SK-N-MC (cell line): ENCODE measurements at regions not wholly inside any gene's neighbourhood (a gene's known extent, or its start where the extent isn't known, plus 50 kb on each side); places are given as distances from the start of the nearest gene placed in this dataset.

Experiments used
- DNase-seq: peaks from one replicate; pipeline ENCODE4 v3.0.0-alpha.2; 2011; ENCODE audit warnings: low read depth, low spot score
- H3K27ac ChIP-seq: fragments of 200-600 bp; sonication (generic); 2 replicates; pipeline ENCODE4 v1.5.1; 2016; ENCODE audit warnings: mixed run types
- H3K36me3 ChIP-seq: fragments of 200-600 bp; sonication (generic); 2 replicates; pipeline ENCODE4 v1.6.1; 2017; ENCODE audit warnings: antibody characterized with exemption, low read length, mixed read lengths; ENCODE audit not compliant: insufficient read depth
- H3K4me3 ChIP-seq: fragments of 200-600 bp; sonication (generic); 2 replicates; pipeline ENCODE4 v1.5.1; 2016
- H3K9ac ChIP-seq: fragments of 200-600 bp; sonication (generic); 2 replicates; pipeline ENCODE4 v1.8.0; 2017; ENCODE audit warnings: mixed run types, mixed read lengths; ENCODE audit not compliant: insufficient read length
- H3K9me3 ChIP-seq: fragments of 200-600 bp; sonication (generic); 2 replicates; pipeline ENCODE4 v1.6.1; 2017; ENCODE audit warnings: low read depth, mild to moderate bottlenecking, antibody characterized with exemption, low read length, moderate library complexity, mixed read lengths
- EZH2 ChIP-seq: fragments of 200-600 bp; sonication (generic); IDR thresholded peaks from one replicate; pipeline ENCODE4 v1.6.1; 2017; ENCODE audit warnings: antibody characterized with exemption
- FOXP2 ChIP-seq: optimal IDR thresholded peaks from 2 replicates; pipeline ENCODE3; 2011; ENCODE audit warnings: mild to moderate bottlenecking, moderate library complexity; ENCODE audit not compliant: insufficient read depth; ENCODE audit errors: extremely low read length, control extremely low read depth
- POLR2AphosphoS5 ChIP-seq: IDR thresholded peaks from 2 replicates; pipeline ENCODE4 v1.6.1; 2012; ENCODE audit warnings: mild to moderate bottlenecking, low read depth, low read length, borderline replicate concordance

- Histone ChIP-seq H3K36me3 (no peaks in the 10 kb centered on the region), H3K9ac (no peak overlapping the region), H3K4me3 (no peak overlapping the region), H3K27ac (no peak overlapping the region), H3K9me3 (no peaks in the 10 kb centered on the region)
- TF ChIP-seq EZH2: no peak
- TF ChIP-seq FOXP2: no peak
- no peak for TF ChIP-seq POLR2AphosphoS5
- no peak for DNase-seq
Observed at GRCh38 chr4:15158406-15159091, 156.3 kb downstream of the CPEB2 start.

- H3K9ac ChIP-seq: no peak overlapping the region
- TF ChIP-seq POLR2AphosphoS5 (no peak), EZH2 (no peak), FOXP2 (no peak)
- H3K4me3 ChIP-seq: no peak overlapping the region
- H3K27ac ChIP-seq: no peak overlapping the region
- DNase-seq: no peak
- no peaks in the 10 kb centered on the region for H3K36me3 ChIP-seq
- H3K9me3 ChIP-seq: no peaks in the 10 kb centered on the region
Observed at GRCh38 chr4:15159477-15160019, 157.3 kb downstream of the CPEB2 start.

DNA sequence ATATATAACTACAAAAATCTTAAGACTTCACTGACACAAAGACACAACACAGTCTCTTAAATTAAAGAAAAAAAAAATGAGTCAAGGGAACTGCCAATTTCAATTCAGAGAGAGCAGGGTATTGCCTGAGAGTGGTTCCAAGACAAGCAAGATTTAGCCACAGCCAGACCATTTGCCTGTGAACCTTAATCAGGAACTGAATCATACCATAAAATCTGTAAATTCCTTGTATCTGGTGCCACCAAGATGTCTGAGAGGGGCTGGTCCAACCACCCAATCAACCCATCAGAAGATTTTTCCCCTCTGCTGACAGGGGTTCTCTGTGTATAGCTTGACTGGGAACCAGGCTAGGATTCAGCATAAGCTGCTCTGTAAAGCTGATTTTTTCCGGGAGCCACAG is 159.2 kb downstream of the CPEB2 start:
- peak overlapping the region; percentile 66 for H3K9ac ChIP-seq
- no peaks in the 10 kb centered on the region for H3K9me3 ChIP-seq
- H3K4me3 ChIP-seq: no peak overlapping the region
- no peaks in the 10 kb centered on the region for H3K36me3 ChIP-seq
- peak overlapping the region; percentile 89 for H3K27ac ChIP-seq
- no peak for TF ChIP-seq POLR2AphosphoS5
- TF ChIP-seq EZH2: no peak
- no peak for TF ChIP-seq FOXP2
- DNase-seq: no peak

GRCh38 chr4:15162046-15162445 is 159.8 kb downstream of the CPEB2 start:
- TF ChIP-seq POLR2AphosphoS5 (no peak), EZH2 (no peak), FOXP2 (no peak)
- H3K27ac ChIP-seq: peak overlapping the region; percentile 89
- H3K9ac ChIP-seq: peak overlapping the region; percentile 66

GRCh38 chr4:15162465-15163283 is 160.4 kb downstream of the CPEB2 start:
- H3K27ac ChIP-seq: peak overlapping the region; percentile 89
- H3K4me3 ChIP-seq: no peak overlapping the region
- no peaks in the 10 kb centered on the region for H3K9me3 ChIP-seq
- no peaks in the 10 kb centered on the region for H3K36me3 ChIP-seq
- no peak for DNase-seq
- H3K9ac ChIP-seq: peak overlapping the region; percentile 66
- no peak for TF ChIP-seq POLR2AphosphoS5
- TF ChIP-seq EZH2: no peak
- no peak for TF ChIP-seq FOXP2

More at GRCh38 chr4:15162046-15162445, 159.8 kb downstream of the CPEB2 start:
- Histone ChIP-seq H3K9me3 (no peaks in the 10 kb centered on the region), H3K4me3 (no peak overlapping the region), H3K36me3 (no peaks in the 10 kb centered on the region)
- DNase-seq: no peak

DNA sequence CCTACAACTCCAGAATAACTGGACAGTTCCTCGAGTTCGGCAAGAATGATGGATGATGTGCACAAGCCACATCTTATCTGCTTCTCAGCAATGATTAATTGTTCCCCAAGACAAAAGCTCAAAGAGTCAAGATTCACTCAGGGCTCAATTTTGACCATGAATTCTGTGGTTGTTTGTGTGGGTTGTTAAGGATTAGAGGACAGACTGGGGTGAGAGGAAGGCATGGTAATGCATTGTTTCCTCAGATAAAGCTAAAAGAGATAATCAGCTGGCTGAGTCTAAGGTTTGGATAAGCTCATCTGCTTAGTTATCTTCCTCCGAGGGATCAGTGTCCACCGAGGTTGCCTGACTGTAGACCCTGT is 161.0 kb downstream of the CPEB2 start:
- TF ChIP-seq EZH2 (no peak), FOXP2 (no peak), POLR2AphosphoS5 (no peak)
- DNase-seq: no peak
- 0 out of 2 replicates have a peak overlapping the region, but pooled peaks have one; percentile 62 for H3K27ac ChIP-seq
- H3K36me3 ChIP-seq: no peaks in the 10 kb centered on the region
- H3K4me3 ChIP-seq: no peak overlapping the region
- H3K9me3 ChIP-seq: no peaks in the 10 kb centered on the region
- no peak overlapping the region for H3K9ac ChIP-seq

- DNase-seq: no peak
- no peaks in the 10 kb centered on the region for H3K9me3 ChIP-seq
- TF ChIP-seq POLR2AphosphoS5 (no peak), FOXP2 (no peak), EZH2 (no peak)
- H3K36me3 ChIP-seq: no peaks in the 10 kb centered on the region
- peak overlapping the region; percentile 62 for H3K27ac ChIP-seq
- H3K9ac ChIP-seq: no peak overlapping the region
- H3K4me3 ChIP-seq: no peak overlapping the region
Observed at GRCh38 chr4:15164571-15164970, 162.3 kb downstream of the CPEB2 start.

DNA sequence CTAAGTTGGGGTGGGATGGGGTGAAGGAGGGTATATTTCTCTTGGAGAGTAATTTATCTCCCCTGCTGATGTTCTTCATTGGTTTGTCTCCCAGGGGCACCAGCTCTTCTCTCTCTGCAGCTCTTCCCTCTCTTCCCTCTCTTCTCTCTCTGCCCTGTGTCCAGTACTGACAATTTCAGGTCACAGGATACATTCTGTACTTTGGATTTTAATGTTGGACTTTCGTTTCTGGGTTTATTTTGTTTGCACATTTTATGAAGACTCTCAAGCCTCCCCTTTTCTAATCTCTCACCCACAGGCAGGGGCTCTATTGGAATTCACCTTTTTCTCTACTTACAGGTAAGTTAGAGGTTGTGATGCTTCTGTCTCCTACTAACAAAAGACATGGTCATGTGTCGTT is 165.5 kb downstream of the CPEB2 start:
- H3K9ac ChIP-seq: no peak overlapping the region
- no peaks in the 10 kb centered on the region for H3K9me3 ChIP-seq
- DNase-seq: no peak
- TF ChIP-seq FOXP2 (no peak), EZH2 (no peak), POLR2AphosphoS5 (no peak)
- no peak overlapping the region for H3K4me3 ChIP-seq
- H3K36me3 ChIP-seq: no peaks in the 10 kb centered on the region
- H3K27ac ChIP-seq: no peak overlapping the region
